Mesendoderm (in vitro differentiated cells): ENCODE measurements at regions not wholly inside any gene's neighbourhood (a gene's known extent, or its start where the extent isn't known, plus 50 kb on each side); places are given as distances from the start of the nearest gene placed in this dataset.

Experiments used
- DNase-seq: peaks from one replicate; pipeline ENCODE4 v3.0.0; 2013
- H2AK5ac ChIP-seq: 2 replicates; pipeline ENCODE4 v1.6.1; 2013; ENCODE audit warnings: low read length, inconsistent platforms
- H2BK120ac ChIP-seq: 2 replicates; pipeline ENCODE4 v1.6.1; 2013; ENCODE audit warnings: low read depth, mild to moderate bottlenecking, low read length, moderate library complexity, mixed read lengths
- H2BK15ac ChIP-seq: replicated peaks from 2 replicates; pipeline ENCODE4 v1.6.1; 2013; ENCODE audit warnings: low read depth, mild to moderate bottlenecking, moderate library complexity
- H2BK5ac ChIP-seq: 2 replicates; pipeline ENCODE4 v1.6.1; 2013; ENCODE audit warnings: low read length, inconsistent platforms
- H3K18ac ChIP-seq: 2 replicates; pipeline ENCODE4 v1.6.1; 2013; ENCODE audit warnings: mild to moderate bottlenecking, low read length, mixed read lengths
- H3K23ac ChIP-seq: one replicate; pipeline ENCODE4 v1.6.1; 2013; ENCODE audit warnings: low read length
- H3K27ac ChIP-seq: 2 replicates; pipeline ENCODE4 v1.5.1; 2013; ENCODE audit warnings: low read depth, mild to moderate bottlenecking, inconsistent platforms, low read length, moderate library complexity
- H3K27me3 ChIP-seq: 2 replicates; pipeline ENCODE4 v1.6.1; 2013; ENCODE audit warnings: low read length, control low read depth, mild to moderate bottlenecking, inconsistent platforms; ENCODE audit not compliant: insufficient read depth, poor library complexity
- H3K36me3 ChIP-seq: 2 replicates; pipeline ENCODE4 v1.6.1; 2013; ENCODE audit warnings: low read length, inconsistent platforms; ENCODE audit not compliant: control insufficient read depth, insufficient read depth
- H3K4ac ChIP-seq: one replicate; pipeline ENCODE4 v1.6.1; 2013; ENCODE audit warnings: low read depth, mild to moderate bottlenecking, low read length, moderate library complexity
- H3K4me1 ChIP-seq: 2 replicates; pipeline ENCODE4 v1.6.1; 2013; ENCODE audit warnings: low read depth, low read length, inconsistent platforms; ENCODE audit not compliant: control insufficient read depth
- H3K4me2 ChIP-seq: 2 replicates; pipeline ENCODE4 v1.6.1; 2013; ENCODE audit warnings: low read length
- H3K4me3 ChIP-seq: 2 replicates; pipeline ENCODE4 v1.5.1; 2013; ENCODE audit warnings: mild to moderate bottlenecking, low read length
- H3K56ac ChIP-seq: one replicate; pipeline ENCODE4 v1.6.1; 2013; ENCODE audit warnings: low read length
- H3K79me1 ChIP-seq: 2 replicates; pipeline ENCODE4 v1.6.1; 2013; ENCODE audit warnings: low read length, inconsistent platforms
- H3K79me2 ChIP-seq: 2 replicates; pipeline ENCODE4 v1.6.1; 2013; ENCODE audit warnings: mild to moderate bottlenecking, low read length; ENCODE audit not compliant: control insufficient read depth, insufficient read depth
- H3K9ac ChIP-seq: 2 replicates; pipeline ENCODE4 v1.6.1; 2013; ENCODE audit warnings: low read length, inconsistent platforms
- H4K5ac ChIP-seq: one replicate; pipeline ENCODE4 v1.6.1; 2013; ENCODE audit warnings: low read length
- H4K8ac ChIP-seq: one replicate; pipeline ENCODE4 v1.6.1; 2013; ENCODE audit warnings: low read depth, mild to moderate bottlenecking, control low read depth, low read length, moderate library complexity
- WGBS: extraction: QIAGEN DNeasy Blood & Tissue Kit; methylation state at CpG from one replicate; pipeline ENCODE4 v1.1.7; 2013; ENCODE audit warnings: low lambda C conversion rate, missing lambda C conversion rate; ENCODE audit not compliant: insufficient coverage; ENCODE audit errors: extremely low coverage; 5-methylcytosine and 5-hydroxymethylcytosine counted together

- Histone ChIP-seq H3K4me2 (no peak overlapping the region), H3K27ac (no peak overlapping the region), H3K23ac (no peak overlapping the region), H3K9ac (no peak overlapping the region), H3K36me3 (no peaks in the 10 kb centered on the region), H4K8ac (no peak overlapping the region), H2AK5ac (no peak overlapping the region), H2BK5ac (no peak overlapping the region), H3K56ac (no peak overlapping the region), H2BK15ac (no peak overlapping the region), H3K4me1 (peaks cover 4% of the 10 kb centered on the region), H3K4ac (no peak overlapping the region), H3K79me1 (no peaks in the 10 kb centered on the region), H3K79me2 (no peaks in the 10 kb centered on the region), H3K18ac (peak overlapping the region; percentile 23), H4K5ac (no peak overlapping the region), H3K4me3 (no peak overlapping the region), H2BK120ac (peak overlapping the region; percentile 36), H3K27me3 (no peaks in the 10 kb centered on the region)
- no peak for DNase-seq
- no CpG with 5 or more reads among the region's 3 CpGs for WGBS
Measured at GRCh38 chr2:143824791-143825190, 695.1 kb downstream of the ZEB2 start.

GRCh38 chr2:143823876-143824275 is 694.7 kb downstream of the ARHGAP15 start:
- no peak overlapping the region for H4K5ac ChIP-seq
- H3K9ac ChIP-seq: no peak overlapping the region
- H3K4me1 ChIP-seq: peaks cover 4% of the 10 kb centered on the region
- H4K8ac ChIP-seq: no peak overlapping the region
- no peak overlapping the region for H2BK5ac ChIP-seq
- no peak overlapping the region for H3K23ac ChIP-seq
- H3K18ac ChIP-seq: no peak overlapping the region
- WGBS: no CpG with 5 or more reads among the region's 2 CpGs
- DNase-seq: no peak
- no peak overlapping the region for H2BK120ac ChIP-seq
- H2AK5ac ChIP-seq: no peak overlapping the region
- no peak overlapping the region for H3K27ac ChIP-seq
- H3K4me3 ChIP-seq: no peak overlapping the region
- H3K79me1 ChIP-seq: no peaks in the 10 kb centered on the region
- H3K79me2 ChIP-seq: no peaks in the 10 kb centered on the region
- no peak overlapping the region for H3K56ac ChIP-seq
- no peaks in the 10 kb centered on the region for H3K36me3 ChIP-seq
- H3K4me2 ChIP-seq: no peak overlapping the region
- H3K4ac ChIP-seq: no peak overlapping the region
- H3K27me3 ChIP-seq: no peaks in the 10 kb centered on the region
- no peak overlapping the region for H2BK15ac ChIP-seq

- no peaks in the 10 kb centered on the region for H3K79me1 ChIP-seq
- no peak overlapping the region for H3K4me3 ChIP-seq
- H2BK5ac ChIP-seq: no peak overlapping the region
- H3K18ac ChIP-seq: no peak overlapping the region
- H3K4me1 ChIP-seq: peaks cover 4% of the 10 kb centered on the region
- no peak for DNase-seq
- H2BK15ac ChIP-seq: no peak overlapping the region
- H3K56ac ChIP-seq: no peak overlapping the region
- no peaks in the 10 kb centered on the region for H3K36me3 ChIP-seq
- no peak overlapping the region for H3K27ac ChIP-seq
- H2BK120ac ChIP-seq: no peak overlapping the region
- no peak overlapping the region for H4K5ac ChIP-seq
- no peak overlapping the region for H4K8ac ChIP-seq
- WGBS: no CpG with 5 or more reads among the region's 2 CpGs
- no peak overlapping the region for H3K4me2 ChIP-seq
- H3K23ac ChIP-seq: no peak overlapping the region
- no peaks in the 10 kb centered on the region for H3K79me2 ChIP-seq
- H2AK5ac ChIP-seq: no peak overlapping the region
- no peak overlapping the region for H3K4ac ChIP-seq
- H3K27me3 ChIP-seq: no peaks in the 10 kb centered on the region
- H3K9ac ChIP-seq: no peak overlapping the region
Measured at GRCh38 chr2:143823296-143823695, 694.1 kb downstream of the ARHGAP15 start.

GRCh38 chr2:143822736-143823135 is 693.5 kb downstream of the ARHGAP15 start:
- Histone ChIP-seq H4K5ac (no peak overlapping the region), H3K4me1 (peaks cover 4% of the 10 kb centered on the region), H2BK120ac (no peak overlapping the region), H3K36me3 (no peaks in the 10 kb centered on the region), H3K27ac (no peak overlapping the region), H4K8ac (no peak overlapping the region), H3K18ac (no peak overlapping the region), H3K23ac (no peak overlapping the region), H3K4me2 (no peak overlapping the region), H3K79me2 (no peaks in the 10 kb centered on the region), H3K9ac (no peak overlapping the region), H2AK5ac (no peak overlapping the region), H3K56ac (no peak overlapping the region), H3K4ac (no peak overlapping the region), H3K79me1 (no peaks in the 10 kb centered on the region), H2BK5ac (no peak overlapping the region), H3K4me3 (no peak overlapping the region), H3K27me3 (no peaks in the 10 kb centered on the region), H2BK15ac (no peak overlapping the region)
- no peak for DNase-seq
- no CpG with 5 or more reads among the region's 8 CpGs for WGBS

- H3K4me3 ChIP-seq: no peak overlapping the region
- no peak overlapping the region for H3K18ac ChIP-seq
- no peak overlapping the region for H2BK120ac ChIP-seq
- H3K9ac ChIP-seq: no peak overlapping the region
- WGBS: no CpG with 5 or more reads among the region's 7 CpGs
- H2BK15ac ChIP-seq: no peak overlapping the region
- no peaks in the 10 kb centered on the region for H3K36me3 ChIP-seq
- no peak overlapping the region for H3K56ac ChIP-seq
- H3K23ac ChIP-seq: no peak overlapping the region
- H3K27ac ChIP-seq: no peak overlapping the region
- H2AK5ac ChIP-seq: no peak overlapping the region
- no peak overlapping the region for H2BK5ac ChIP-seq
- peaks cover 7% of the 10 kb centered on the region for H3K4me1 ChIP-seq
- no peaks in the 10 kb centered on the region for H3K79me2 ChIP-seq
- no peak overlapping the region for H3K4ac ChIP-seq
- H3K27me3 ChIP-seq: no peaks in the 10 kb centered on the region
- DNase-seq: no peak
- no peak overlapping the region for H4K8ac ChIP-seq
- H3K4me2 ChIP-seq: no peak overlapping the region
- no peaks in the 10 kb centered on the region for H3K79me1 ChIP-seq
- H4K5ac ChIP-seq: no peak overlapping the region
Measured at GRCh38 chr2:143819764-143820163, 690.5 kb downstream of the ARHGAP15 start.

DNA sequence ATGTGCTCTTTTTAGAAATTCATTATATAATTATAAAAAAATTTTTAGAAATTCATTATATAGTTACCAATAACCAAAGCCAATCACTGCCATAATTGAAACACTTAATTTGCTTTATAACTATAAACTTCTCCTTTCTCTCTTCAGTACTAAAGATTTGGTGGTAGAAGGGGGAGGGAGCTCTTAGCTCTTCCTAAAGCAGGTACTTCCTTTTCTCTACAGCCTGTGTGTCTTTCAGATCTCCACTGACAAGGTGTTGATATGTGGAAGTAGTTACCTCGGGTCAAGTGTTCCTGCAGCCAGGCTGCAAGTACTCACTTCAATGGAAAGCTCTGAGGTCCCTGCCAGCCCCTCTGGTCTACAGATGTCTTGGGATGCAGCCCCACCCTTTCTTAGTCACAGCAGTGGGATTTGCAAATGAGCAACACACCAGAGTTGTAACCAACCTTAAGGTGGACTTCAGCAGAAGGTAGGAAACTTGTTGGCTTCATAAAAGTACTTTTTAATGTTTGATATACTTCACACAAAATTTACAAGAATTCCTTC is 690.0 kb downstream of the ARHGAP15 start:
- H3K36me3 ChIP-seq: no peaks in the 10 kb centered on the region
- H3K79me2 ChIP-seq: no peaks in the 10 kb centered on the region
- no peak overlapping the region for H2BK5ac ChIP-seq
- no peak overlapping the region for H3K4ac ChIP-seq
- no peaks in the 10 kb centered on the region for H3K79me1 ChIP-seq
- H3K9ac ChIP-seq: no peak overlapping the region
- H3K27ac ChIP-seq: no peak overlapping the region
- H3K27me3 ChIP-seq: no peaks in the 10 kb centered on the region
- H2AK5ac ChIP-seq: no peak overlapping the region
- no peak overlapping the region for H3K4me3 ChIP-seq
- no peak overlapping the region for H4K5ac ChIP-seq
- WGBS: no CpG with 5 or more reads among the region's 1 CpG
- H3K23ac ChIP-seq: no peak overlapping the region
- H2BK120ac ChIP-seq: no peak overlapping the region
- H3K56ac ChIP-seq: no peak overlapping the region
- no peak overlapping the region for H3K4me2 ChIP-seq
- DNase-seq: no peak
- peaks cover 4% of the 10 kb centered on the region for H3K4me1 ChIP-seq
- no peak overlapping the region for H4K8ac ChIP-seq
- H2BK15ac ChIP-seq: no peak overlapping the region
- H3K18ac ChIP-seq: no peak overlapping the region
